ENCODE measurements at regions not wholly inside any gene's neighbourhood (a gene's known extent, or its start where the extent isn't known, plus 50 kb on each side); places are given as distances from the start of the nearest gene placed in this dataset.

DNA sequence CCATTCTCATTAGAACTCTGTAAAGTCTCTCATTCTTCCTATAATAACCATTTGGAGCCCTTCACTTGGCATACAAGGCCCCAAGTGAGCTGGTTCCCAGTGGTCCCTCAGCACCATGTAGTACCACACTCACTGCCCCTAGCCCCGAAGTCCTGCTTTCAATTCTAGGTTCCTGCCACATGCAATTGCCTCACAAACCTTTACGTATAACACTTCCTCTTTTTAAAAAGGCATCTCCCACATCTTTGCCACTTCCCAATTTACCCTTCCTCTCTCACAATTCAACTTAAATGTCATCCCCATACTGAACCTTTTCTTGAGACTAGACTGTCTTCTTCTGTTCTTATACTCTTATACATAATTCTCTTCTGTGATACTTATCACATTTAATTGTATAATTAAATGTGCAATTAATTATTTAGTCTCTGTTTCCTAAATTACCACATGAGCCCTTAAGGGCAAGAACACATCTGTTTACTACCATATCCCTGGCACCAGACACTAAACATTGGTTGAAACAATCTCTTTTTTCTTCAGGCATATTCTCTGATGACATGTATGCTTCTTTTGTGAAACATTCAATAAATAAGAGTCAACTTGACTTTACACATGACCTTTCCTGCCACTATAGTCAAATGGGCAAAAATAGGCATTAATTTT is 304.0 kb downstream of the SPRY2 start:
- Histone ChIP-seq H3K27ac (peak overlapping the region in 1 of 12 donors; percentile 34), H3K36me3 (no peaks in the 10 kb centered on the region), H3K4me3 (no peak overlapping the region), H3K27me3 (no peaks in the 10 kb centered on the region), H3K9me3 (no peaks in the 10 kb centered on the region), H3K4me1 (peaks cover 0 to 33% (median 0%) of the 10 kb centered on the region in 12 donors)
- intact Hi-C loops (cut with DNase I), result loop anchor here in 3 of 10 donors (10.0 kb wide), 2 partner anchors 298 to 308 kb away; partner anchors contain the start of gene SPRY2 (in 1 of the 3)
- peak in 1 of 5 donors; percentile 21 for DNase-seq
- TF ChIP-seq, protein P1, sequence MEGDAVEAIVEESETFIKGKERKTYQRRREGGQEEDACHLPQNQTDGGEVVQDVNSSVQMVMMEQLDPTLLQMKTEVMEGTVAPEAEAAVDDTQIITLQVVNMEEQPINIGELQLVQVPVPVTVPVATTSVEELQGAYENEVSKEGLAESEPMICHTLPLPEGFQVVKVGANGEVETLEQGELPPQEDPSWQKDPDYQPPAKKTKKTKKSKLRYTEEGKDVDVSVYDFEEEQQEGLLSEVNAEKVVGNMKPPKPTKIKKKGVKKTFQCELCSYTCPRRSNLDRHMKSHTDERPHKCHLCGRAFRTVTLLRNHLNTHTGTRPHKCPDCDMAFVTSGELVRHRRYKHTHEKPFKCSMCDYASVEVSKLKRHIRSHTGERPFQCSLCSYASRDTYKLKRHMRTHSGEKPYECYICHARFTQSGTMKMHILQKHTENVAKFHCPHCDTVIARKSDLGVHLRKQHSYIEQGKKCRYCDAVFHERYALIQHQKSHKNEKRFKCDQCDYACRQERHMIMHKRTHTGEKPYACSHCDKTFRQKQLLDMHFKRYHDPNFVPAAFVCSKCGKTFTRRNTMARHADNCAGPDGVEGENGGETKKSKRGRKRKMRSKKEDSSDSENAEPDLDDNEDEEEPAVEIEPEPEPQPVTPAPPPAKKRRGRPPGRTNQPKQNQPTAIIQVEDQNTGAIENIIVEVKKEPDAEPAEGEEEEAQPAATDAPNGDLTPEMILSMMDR (IDR thresholded peaks at IDR 0.05), result no peak
- no peak for TF ChIP-seq POLR2A (IDR thresholded peaks at IDR 0.05)
- ATAC-seq, result peak in 2 of 4 donors; percentile 56 to 65
- WGBS, 4 donors, result 78 to 84% (median 81%) methylated on average over 2 of the region's 2 CpGs

DNA sequence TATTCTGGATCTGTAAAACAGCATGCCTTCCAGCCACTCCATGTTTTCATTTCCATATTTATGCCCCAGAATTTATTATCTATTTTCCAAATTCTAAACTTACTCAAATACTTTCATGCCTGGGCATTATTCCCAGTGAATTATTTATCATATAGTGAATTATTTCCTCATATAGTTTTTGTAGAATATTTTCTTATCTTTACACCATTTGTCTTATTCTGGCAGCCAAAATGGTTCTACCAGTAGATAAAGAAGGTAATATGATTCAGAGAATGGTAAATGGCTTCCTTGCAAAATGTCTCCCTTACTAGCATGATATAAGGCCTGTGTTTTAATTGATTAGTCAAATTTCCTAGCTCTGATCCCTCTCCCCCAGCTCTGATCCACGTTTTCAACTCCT is 305.8 kb downstream of the SPRY2 start:
- intact Hi-C loops (cut with DNase I), result loop anchor here in 3 of 10 donors (10.0 kb wide), 2 partner anchors 300 to 310 kb away; partner anchors contain the start of gene SPRY2 (in 1 of the 3)
- 72 to 92% (median 80%) methylated on average over 1 of the region's 1 CpG for WGBS, 4 donors
- TF ChIP-seq POLR2A (IDR thresholded peaks at IDR 0.05), result no peak
- TF ChIP-seq, protein P1 (IDR thresholded peaks at IDR 0.05), result no peak
- ATAC-seq (no peak), DNase-seq (no peak)
- Histone ChIP-seq H3K4me1 (peaks cover 0 to 27% (median 0%) of the 10 kb centered on the region in 12 donors), H3K9me3 (no peaks in the 10 kb centered on the region), H3K27ac (no peak overlapping the region), H3K36me3 (no peaks in the 10 kb centered on the region), H3K27me3 (no peaks in the 10 kb centered on the region), H3K4me3 (no peak overlapping the region)

DNA sequence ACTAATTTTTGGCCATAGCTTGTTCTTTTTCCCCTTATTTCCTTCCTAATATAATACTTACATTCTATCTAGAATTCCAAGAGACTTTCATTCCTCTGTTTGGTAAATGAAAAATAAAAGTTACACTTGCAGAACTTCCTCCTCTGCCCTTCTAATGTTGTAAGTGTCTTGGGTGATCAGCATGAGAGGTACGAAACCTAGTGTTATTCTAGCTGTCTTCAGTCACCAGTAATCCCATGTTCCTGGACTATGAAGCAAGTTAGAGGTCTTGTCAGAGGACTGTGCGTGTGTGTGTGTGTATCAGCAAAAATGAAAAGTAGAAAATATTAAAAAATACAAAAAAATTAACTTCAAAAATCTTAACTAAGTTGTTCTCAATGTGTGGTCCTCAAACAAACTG is 307.0 kb downstream of the SPRY2 start:
- Histone ChIP-seq H3K27ac (no peak overlapping the region), H3K9me3 (no peaks in the 10 kb centered on the region), H3K27me3 (no peaks in the 10 kb centered on the region), H3K4me3 (no peak overlapping the region), H3K4me1 (peaks cover 0 to 20% (median 0%) of the 10 kb centered on the region in 12 donors), H3K36me3 (no peaks in the 10 kb centered on the region)
- intact Hi-C loops (cut with DNase I), result loop anchor here in 5 of 10 donors (5.0 to 10.0 kb wide), 3 partner anchors 301 to 311 kb away; partner anchors contain the start of gene SPRY2 (in 3 of the 5)
- TF ChIP-seq POLR2A (IDR thresholded peaks at IDR 0.05), result no peak
- TF ChIP-seq, protein P1 (IDR thresholded peaks at IDR 0.05), result no peak
- ATAC-seq (no peak), DNase-seq (no peak)
- WGBS, 4 donors, result 90 to 97% (median 93%) methylated on average over 2 of the region's 2 CpGs

DNA sequence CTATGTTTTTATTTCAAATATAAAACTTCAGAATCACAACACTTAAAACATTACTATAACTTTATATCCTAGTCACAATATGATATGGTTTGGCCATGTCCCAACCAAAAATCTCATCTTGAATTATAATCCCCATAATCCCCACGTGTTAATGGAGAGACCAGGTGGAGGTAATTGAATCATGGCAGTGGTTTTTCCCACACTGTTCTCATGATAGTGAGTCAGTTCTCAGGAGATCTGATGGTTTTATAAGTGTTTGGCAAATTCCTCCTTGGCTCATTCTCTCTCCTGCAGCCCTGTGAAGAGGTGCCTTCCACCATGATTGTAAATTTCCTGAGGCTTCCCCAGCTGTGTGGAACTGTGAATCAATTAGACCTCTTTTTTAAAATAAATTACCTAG is 307.6 kb downstream of the SPRY2 start:
- intact Hi-C loops (cut with DNase I), result loop anchor here in 5 of 10 donors (5.0 to 10.0 kb wide), 3 partner anchors 302 to 312 kb away; partner anchors contain the start of gene SPRY2 (in 3 of the 5)
- Histone ChIP-seq H3K4me3 (no peak overlapping the region), H3K4me1 (peaks cover 0 to 17% (median 0%) of the 10 kb centered on the region in 12 donors), H3K9me3 (no peaks in the 10 kb centered on the region), H3K36me3 (no peaks in the 10 kb centered on the region), H3K27ac (no peak overlapping the region), H3K27me3 (no peaks in the 10 kb centered on the region)
- ATAC-seq, result no peak
- no peak for DNase-seq
- 58 to 78% (median 67%) methylated on average over 1 of the region's 1 CpG for WGBS, 4 donors
- TF ChIP-seq, protein P1 (IDR thresholded peaks at IDR 0.05), result no peak
- TF ChIP-seq POLR2A (IDR thresholded peaks at IDR 0.05), result no peak

All from heart left ventricle (tissue), 16 donors.